ENCODE measurements at regions not wholly inside any gene's neighbourhood (a gene's known extent, or its start where the extent isn't known, plus 50 kb on each side); places are given as distances from the start of the nearest gene placed in this dataset.

DNA sequence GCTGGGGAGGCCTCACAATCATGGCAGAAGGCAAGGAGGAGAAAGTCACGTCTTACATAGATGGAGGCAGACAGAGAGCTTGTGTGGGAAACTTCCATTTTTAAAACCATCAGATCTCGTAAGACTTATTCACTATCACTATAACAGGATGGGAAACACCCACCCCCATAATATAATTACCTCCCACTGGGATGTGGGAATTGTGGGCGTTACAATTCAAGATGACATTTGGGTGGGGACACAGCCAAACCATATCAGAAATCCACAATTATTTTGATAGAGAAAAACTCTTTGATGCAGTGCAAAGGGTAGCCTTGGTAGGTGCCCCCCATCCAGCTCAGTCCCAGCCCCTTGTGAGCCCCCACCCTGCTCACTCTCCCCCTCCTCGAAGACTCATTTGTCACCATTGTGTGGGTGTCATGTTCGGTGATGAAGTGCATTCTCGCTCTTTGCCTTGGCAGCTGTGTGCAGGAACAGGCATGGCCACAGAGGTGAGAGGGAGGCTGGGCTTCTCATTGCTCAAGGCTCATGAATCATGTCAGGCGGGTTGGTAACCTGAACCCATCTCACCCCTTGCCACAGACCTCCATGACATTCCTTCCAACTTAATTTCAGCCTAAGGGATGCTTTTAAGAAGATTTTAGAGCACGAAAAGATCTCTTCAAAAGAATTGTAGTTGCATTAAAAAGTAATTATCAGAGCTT lies 75.9 kb downstream of the BUB3 start:
- TF ChIP-seq RFX5 (IDR thresholded peaks at IDR 0.05; ENCODE audit: low read depth, low read length) (no peak), MTA2 (IDR thresholded peaks at IDR 0.05; ENCODE audit: low read depth) (no peak), NR2F6 (CRISPR knock-in tag; IDR thresholded peaks at IDR 0.05) (no peak), POLR2A (conservative IDR thresholded peaks at IDR 0.05) (no peak), ZFPM2 (CRISPR knock-in tag; IDR thresholded peaks at IDR 0.05) (no peak), ESRRA (IDR thresholded peaks at IDR 0.05; ENCODE audit: borderline replicate concordance, low read depth) (no peak), XRCC4 (IDR thresholded peaks at IDR 0.05; ENCODE audit: extremely low read depth, insufficient read depth, insufficient read length) (no peak)
- TF ChIP-seq, protein P1, sequence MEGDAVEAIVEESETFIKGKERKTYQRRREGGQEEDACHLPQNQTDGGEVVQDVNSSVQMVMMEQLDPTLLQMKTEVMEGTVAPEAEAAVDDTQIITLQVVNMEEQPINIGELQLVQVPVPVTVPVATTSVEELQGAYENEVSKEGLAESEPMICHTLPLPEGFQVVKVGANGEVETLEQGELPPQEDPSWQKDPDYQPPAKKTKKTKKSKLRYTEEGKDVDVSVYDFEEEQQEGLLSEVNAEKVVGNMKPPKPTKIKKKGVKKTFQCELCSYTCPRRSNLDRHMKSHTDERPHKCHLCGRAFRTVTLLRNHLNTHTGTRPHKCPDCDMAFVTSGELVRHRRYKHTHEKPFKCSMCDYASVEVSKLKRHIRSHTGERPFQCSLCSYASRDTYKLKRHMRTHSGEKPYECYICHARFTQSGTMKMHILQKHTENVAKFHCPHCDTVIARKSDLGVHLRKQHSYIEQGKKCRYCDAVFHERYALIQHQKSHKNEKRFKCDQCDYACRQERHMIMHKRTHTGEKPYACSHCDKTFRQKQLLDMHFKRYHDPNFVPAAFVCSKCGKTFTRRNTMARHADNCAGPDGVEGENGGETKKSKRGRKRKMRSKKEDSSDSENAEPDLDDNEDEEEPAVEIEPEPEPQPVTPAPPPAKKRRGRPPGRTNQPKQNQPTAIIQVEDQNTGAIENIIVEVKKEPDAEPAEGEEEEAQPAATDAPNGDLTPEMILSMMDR (IDR thresholded peaks at IDR 0.05 in 2 of 3, conservative IDR thresholded peaks at IDR 0.05 in 1 of 3; ENCODE audit: insufficient read depth in 2 of 3, low read depth in 1 of 3, low read length in 3 of 3), result no peak
